ENCODE measurements at regions not wholly inside any gene's neighbourhood (a gene's known extent, or its start where the extent isn't known, plus 50 kb on each side); places are given as distances from the start of the nearest gene placed in this dataset.

GRCh38 chr12:124652661-124653060, 85.2 kb upstream of the NCOR2 start:
- no peak for DNase-seq (ENCODE audit: low read depth)
- H3K4me3 ChIP-seq (ENCODE audit: control insufficient read depth, low read depth, low read length): no peak overlapping the region
- TF ChIP-seq, protein P1, sequence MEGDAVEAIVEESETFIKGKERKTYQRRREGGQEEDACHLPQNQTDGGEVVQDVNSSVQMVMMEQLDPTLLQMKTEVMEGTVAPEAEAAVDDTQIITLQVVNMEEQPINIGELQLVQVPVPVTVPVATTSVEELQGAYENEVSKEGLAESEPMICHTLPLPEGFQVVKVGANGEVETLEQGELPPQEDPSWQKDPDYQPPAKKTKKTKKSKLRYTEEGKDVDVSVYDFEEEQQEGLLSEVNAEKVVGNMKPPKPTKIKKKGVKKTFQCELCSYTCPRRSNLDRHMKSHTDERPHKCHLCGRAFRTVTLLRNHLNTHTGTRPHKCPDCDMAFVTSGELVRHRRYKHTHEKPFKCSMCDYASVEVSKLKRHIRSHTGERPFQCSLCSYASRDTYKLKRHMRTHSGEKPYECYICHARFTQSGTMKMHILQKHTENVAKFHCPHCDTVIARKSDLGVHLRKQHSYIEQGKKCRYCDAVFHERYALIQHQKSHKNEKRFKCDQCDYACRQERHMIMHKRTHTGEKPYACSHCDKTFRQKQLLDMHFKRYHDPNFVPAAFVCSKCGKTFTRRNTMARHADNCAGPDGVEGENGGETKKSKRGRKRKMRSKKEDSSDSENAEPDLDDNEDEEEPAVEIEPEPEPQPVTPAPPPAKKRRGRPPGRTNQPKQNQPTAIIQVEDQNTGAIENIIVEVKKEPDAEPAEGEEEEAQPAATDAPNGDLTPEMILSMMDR (conservative IDR thresholded peaks at IDR 0.05; ENCODE audit: control insufficient read depth, insufficient read depth, low read depth, low read length): no peak

DNA sequence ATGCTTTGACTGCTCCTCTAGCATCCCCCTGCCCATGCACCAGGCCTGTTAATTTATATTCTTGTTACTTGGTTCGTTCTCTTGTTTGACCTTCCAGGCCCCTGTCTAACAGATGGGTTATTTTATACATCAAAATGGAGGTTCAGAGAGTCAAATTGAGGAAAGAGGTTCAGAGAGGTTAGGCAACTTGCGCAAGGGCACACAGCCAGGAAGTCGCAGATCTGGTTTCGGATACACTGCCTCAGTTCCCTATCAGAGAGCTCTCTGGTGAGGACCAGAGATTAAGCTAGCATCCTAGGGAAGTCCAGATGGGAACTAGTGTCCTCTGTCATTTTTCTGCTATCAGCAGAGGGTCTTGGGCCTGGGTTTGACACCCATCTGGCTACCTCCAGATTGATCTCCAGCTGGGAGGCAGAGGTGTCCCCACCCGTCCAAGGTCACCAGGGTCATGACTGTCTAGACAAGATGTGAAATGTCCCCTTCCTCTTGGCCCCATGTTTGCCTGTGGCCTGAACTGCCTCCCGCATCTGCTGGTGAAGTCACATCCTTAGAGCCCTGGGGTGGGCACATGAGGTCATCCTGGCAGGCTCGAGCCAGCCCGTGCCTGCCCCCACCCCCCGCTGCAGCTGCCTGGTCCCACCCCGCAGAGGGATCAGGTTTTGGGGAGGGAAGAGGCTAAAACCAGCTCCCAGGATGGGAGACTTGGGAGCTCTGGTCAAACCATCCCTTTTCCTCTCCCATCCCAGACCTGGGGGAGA, 84.3 kb upstream of the NCOR2 start:
- DNase-seq (ENCODE audit: low read depth): no peak
- TF ChIP-seq, protein P1 (conservative IDR thresholded peaks at IDR 0.05; ENCODE audit: control insufficient read depth, insufficient read depth, low read depth, low read length): no peak
- no peak overlapping the region for H3K4me3 ChIP-seq (ENCODE audit: control insufficient read depth, low read depth, low read length)

DNA sequence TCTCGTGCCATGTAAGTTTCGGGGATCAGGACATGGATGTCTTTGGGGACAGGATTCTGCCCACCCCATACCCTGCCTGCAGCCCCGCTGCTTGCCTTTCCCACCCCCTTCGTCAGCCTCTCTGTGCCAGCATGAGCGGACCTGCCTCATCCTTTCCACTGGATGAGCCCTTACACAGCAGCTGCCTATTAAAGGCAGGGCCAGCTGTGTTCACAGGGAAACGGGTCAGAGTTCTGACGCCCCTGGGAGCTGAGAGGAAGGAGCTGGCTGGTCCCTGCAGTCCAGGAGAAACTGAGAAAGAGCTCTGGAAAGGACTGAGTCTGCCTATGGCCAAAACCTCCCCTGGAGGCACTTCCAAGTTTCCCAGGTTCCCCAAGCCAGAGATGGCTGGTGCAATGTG, 83.5 kb upstream of the NCOR2 start:
- TF ChIP-seq, protein P1 (conservative IDR thresholded peaks at IDR 0.05; ENCODE audit: control insufficient read depth, insufficient read depth, low read depth, low read length): no peak
- H3K4me3 ChIP-seq (ENCODE audit: control insufficient read depth, low read depth, low read length): no peak overlapping the region
- no peak for DNase-seq (ENCODE audit: low read depth)

- DNase-seq (ENCODE audit: low read depth): no peak
- TF ChIP-seq, protein P1 (conservative IDR thresholded peaks at IDR 0.05; ENCODE audit: control insufficient read depth, insufficient read depth, low read depth, low read length): no peak
- H3K4me3 ChIP-seq (ENCODE audit: control insufficient read depth, low read depth, low read length): no peak overlapping the region
These were observed 81.4 kb upstream of the NCOR2 start for GRCh38 chr12:124648710-124649384.

DNA sequence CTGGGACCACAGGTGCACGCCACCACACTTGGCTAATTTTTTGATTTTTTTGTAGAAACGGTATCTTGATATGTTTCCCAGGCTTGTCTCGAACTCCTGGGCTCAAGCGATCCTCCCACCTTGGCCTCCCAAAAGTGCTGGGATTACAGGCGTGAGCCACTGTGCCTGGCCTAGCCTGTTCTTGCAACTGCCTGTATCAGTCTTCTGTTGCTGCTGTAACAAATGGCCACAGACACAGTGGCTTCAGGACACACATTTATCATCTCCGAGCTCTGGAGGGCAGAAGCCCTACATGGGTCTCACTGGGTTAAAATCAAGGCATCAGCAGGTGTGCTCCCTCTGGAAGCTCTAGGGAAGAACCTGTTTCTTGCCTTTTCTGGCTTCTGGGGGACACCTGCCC, 79.9 kb upstream of the NCOR2 start:
- TF ChIP-seq, protein P1 (conservative IDR thresholded peaks at IDR 0.05; ENCODE audit: control insufficient read depth, insufficient read depth, low read depth, low read length): no peak
- DNase-seq (ENCODE audit: low read depth): no peak
- H3K4me3 ChIP-seq (ENCODE audit: control insufficient read depth, low read depth, low read length): no peak overlapping the region

DNA sequence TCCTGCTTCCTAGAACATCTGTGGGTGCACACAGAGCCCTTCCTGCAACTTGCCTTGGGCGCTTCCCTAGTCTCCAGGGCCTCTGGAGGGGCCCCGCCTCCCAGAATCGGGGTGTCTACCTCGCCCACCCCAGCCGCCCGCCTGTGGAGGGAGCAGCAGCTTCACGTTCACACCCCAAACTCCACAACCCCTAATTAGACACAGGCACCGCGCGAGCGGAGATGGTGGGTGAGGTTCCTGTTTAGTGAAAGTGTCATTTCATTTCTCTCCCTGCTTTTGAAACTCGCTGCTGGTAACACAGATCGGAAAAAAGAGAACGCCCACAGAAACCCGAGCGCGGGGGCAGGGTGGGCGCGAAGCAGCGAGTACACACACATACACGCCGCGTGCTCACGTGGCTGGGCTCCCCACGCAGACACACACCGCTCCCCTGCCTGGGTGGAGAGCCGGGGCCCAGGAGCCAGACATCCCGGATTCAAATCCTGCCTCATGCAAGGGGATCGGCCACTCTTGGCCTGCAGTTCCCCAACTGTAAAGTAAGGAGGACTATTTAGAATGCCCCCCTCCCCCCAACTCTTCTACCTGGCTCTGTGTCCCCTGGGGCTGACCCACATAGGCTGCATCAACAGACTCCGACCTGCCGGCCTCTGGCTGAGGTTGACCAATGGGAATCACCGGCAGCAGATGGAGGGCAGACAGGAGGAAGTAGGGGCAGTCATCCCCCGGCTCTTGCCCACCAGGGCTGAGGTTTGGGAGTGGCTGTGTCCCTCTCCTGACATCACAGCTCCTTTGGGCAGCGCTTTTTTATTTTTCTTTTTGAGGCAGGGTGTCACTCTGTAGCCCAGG, 79.2 kb upstream of the NCOR2 start:
- DNase-seq (ENCODE audit: low read depth): no peak
- TF ChIP-seq, protein P1 (conservative IDR thresholded peaks at IDR 0.05; ENCODE audit: control insufficient read depth, insufficient read depth, low read depth, low read length): no peak
- no peak overlapping the region for H3K4me3 ChIP-seq (ENCODE audit: control insufficient read depth, low read depth, low read length)

Data from fibroblast of mammary gland (primary cell).